ENCODE measurements at regions not wholly inside any gene's neighbourhood (a gene's known extent, or its start where the extent isn't known, plus 50 kb on each side); places are given as distances from the start of the nearest gene placed in this dataset.
"Not testable (repeated sequence)": the region's sequence is repeated elsewhere in the genome, so short reads cannot be mapped to it uniquely, and the experiment has no call there.

GRCh38 chr6:139882234-139882633 lies 507.8 kb upstream of the CITED2 start:
- DNase-seq (ENCODE audit: low read depth in 1 of 2, low spot score in 1 of 2): no peak

GRCh38 chr6:139881728-139882211 lies 507.3 kb upstream of the CITED2 start:
- DNase-seq (ENCODE audit: low read depth in 1 of 2, low spot score in 1 of 2): no peak

- no peak for DNase-seq (ENCODE audit: low read depth in 1 of 2, low spot score in 1 of 2)
These were observed 506.8 kb upstream of the CITED2 start for GRCh38 chr6:139881236-139881635.

- no peak for DNase-seq (ENCODE audit: low read depth in 1 of 2, low spot score in 1 of 2)
These were observed 505.4 kb upstream of the CITED2 start for GRCh38 chr6:139879823-139880356.

- DNase-seq (ENCODE audit: low read depth in 1 of 2, low spot score in 1 of 2): not testable (repeated sequence)
These were observed 504.8 kb upstream of the CITED2 start for GRCh38 chr6:139879241-139879640.

GRCh38 chr6:139877828-139878405 lies 503.5 kb upstream of the CITED2 start:
- DNase-seq (ENCODE audit: low read depth in 1 of 2, low spot score in 1 of 2): no peak

- DNase-seq (ENCODE audit: low read depth in 1 of 2, low spot score in 1 of 2): no peak
These were observed 498.2 kb upstream of the CITED2 start for GRCh38 chr6:139872665-139873064.

GRCh38 chr6:139871803-139872510 lies 497.5 kb upstream of the CITED2 start:
- no peak for DNase-seq (ENCODE audit: low read depth in 1 of 2, low spot score in 1 of 2)

GRCh38 chr6:139871165-139871710 lies 496.8 kb upstream of the CITED2 start:
- no peak for DNase-seq (ENCODE audit: low read depth in 1 of 2, low spot score in 1 of 2)

- no peak for DNase-seq (ENCODE audit: low read depth in 1 of 2, low spot score in 1 of 2)
These were observed 494.1 kb upstream of the CITED2 start for GRCh38 chr6:139868576-139868975.

- no peak for DNase-seq (ENCODE audit: low read depth in 1 of 2, low spot score in 1 of 2)
These were observed 489.5 kb upstream of the CITED2 start for GRCh38 chr6:139863964-139864363.

- no peak for DNase-seq (ENCODE audit: low read depth in 1 of 2, low spot score in 1 of 2)
These were observed 488.9 kb upstream of the CITED2 start for GRCh38 chr6:139863346-139863745.

- DNase-seq (ENCODE audit: low read depth in 1 of 2, low spot score in 1 of 2): no peak
These were observed 487.9 kb upstream of the CITED2 start for GRCh38 chr6:139862311-139862710.

GRCh38 chr6:139860203-139860602 lies 485.8 kb upstream of the CITED2 start:
- DNase-seq (ENCODE audit: low read depth in 1 of 2, low spot score in 1 of 2): no peak

GRCh38 chr6:139858429-139858828 lies 484.0 kb upstream of the CITED2 start:
- DNase-seq (ENCODE audit: low read depth in 1 of 2, low spot score in 1 of 2): no peak

GRCh38 chr6:139857143-139857542 lies 482.7 kb upstream of the CITED2 start:
- no peak for DNase-seq (ENCODE audit: low read depth in 1 of 2, low spot score in 1 of 2)

- DNase-seq (ENCODE audit: low read depth in 1 of 2, low spot score in 1 of 2): no peak
These were observed 482.1 kb upstream of the CITED2 start for GRCh38 chr6:139856562-139856961.

- DNase-seq (ENCODE audit: low read depth in 1 of 2, low spot score in 1 of 2): no peak
These were observed 481.3 kb upstream of the CITED2 start for GRCh38 chr6:139855671-139856311.

GRCh38 chr6:139853302-139853992 lies 479.0 kb upstream of the CITED2 start:
- DNase-seq (ENCODE audit: low read depth in 1 of 2, low spot score in 1 of 2): no peak

- DNase-seq (ENCODE audit: low read depth in 1 of 2, low spot score in 1 of 2): no peak
These were observed 478.2 kb upstream of the CITED2 start for GRCh38 chr6:139852488-139853140.

- DNase-seq (ENCODE audit: low read depth in 1 of 2, low spot score in 1 of 2): no peak
These were observed 477.6 kb upstream of the CITED2 start for GRCh38 chr6:139852067-139852466.
